Hematopoietic multipotent progenitor cell treated with erythropoietin and hydrocortisone succinate and interleukin-3 and kit ligand, for 4 days (in vitro differentiated cells): ENCODE measurements at regions not wholly inside any gene's neighbourhood (a gene's known extent, or its start where the extent isn't known, plus 50 kb on each side); places are given as distances from the start of the nearest gene placed in this dataset.

Experiments
- DNase-seq: peaks from one replicate; pipeline ENCODE4 v3.0.0-alpha.2; 2015

DNA sequence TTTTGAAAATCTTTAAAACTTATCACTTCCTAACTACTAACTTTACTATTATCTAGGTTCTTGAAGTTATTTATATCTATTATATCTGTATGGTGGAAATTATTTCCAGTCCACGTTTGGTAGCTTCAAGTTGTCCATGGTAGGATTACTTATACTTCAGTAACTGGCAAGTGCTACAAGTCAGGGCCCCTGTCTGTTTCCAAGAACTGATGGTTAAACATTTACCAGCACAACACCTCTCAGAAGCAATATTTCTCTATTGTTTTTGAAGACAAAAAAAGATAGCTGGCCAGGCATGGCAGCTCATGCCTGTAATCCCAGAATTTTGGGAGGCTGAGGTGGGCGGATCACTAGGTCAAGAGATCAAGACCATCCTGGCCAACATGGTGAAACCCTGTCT, 240.4 kb upstream of the RHOBTB1 start:
- no peak for DNase-seq

DNA sequence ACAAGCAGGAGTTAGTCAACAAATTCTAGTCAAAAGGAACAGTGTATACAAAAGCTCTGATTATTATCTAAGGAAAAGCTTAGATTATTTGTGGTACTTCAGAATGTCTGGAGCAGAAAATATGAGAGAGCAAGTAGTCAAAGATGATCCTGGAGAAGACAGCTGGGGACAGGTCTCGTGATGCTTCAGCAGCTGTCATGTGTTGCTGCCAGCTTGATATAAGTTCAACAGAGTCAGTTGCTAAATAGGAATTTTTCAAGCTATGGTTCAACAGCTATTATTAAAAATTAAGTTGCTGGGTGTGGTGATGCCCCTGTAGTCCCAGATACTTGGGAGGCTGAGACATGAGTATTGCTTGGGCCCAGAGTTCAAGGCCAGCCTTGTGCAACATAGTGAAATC, 240.0 kb upstream of the RHOBTB1 start:
- no peak for DNase-seq

DNA sequence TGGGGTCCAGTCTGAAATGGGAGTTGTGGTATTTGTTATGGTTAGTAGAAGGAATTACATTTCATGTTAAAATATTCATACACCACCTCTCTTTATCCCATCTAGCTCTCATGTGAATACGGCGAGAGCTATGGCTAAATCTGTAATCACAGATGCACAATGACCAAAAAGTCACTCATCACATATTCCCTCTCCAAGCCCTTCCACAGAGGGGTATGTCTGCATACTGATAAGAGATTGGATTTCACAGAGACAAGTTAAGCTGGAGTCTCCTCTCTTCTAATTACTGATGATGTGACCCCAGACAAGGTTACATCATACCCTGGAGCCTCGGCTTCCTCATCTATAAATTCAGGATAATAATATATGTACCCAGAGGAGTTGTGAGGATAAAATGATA, 237.8 kb upstream of the RHOBTB1 start:
- no peak for DNase-seq

GRCh38 chr10:61179771-61180170, 235.8 kb upstream of the RHOBTB1 start:
- no peak for DNase-seq

- no peak for DNase-seq
Observed at GRCh38 chr10:61176424-61176823, 232.4 kb upstream of the RHOBTB1 start.

DNA sequence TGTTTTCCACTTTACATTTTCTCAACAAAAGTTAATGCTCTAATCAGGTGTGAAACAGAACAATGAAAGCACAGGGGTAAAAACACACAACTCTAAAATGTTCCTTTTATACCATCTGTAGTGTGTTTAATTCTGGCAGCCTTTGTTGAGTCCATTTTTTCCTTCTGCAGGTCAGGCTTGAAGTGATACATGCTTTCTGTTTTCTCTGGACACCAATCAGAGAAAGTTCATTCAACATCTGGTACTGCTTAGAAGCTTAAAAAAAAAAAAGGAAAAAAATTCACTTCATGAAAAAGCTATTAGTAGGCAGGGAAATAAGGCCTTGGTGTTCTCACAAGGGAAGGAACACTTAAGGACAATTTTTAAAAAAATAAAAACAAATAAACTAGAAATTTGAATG, 231.3 kb upstream of the RHOBTB1 start:
- DNase-seq = no peak

- no peak for DNase-seq
Observed at GRCh38 chr10:61173450-61173849, 229.5 kb upstream of the RHOBTB1 start.

GRCh38 chr10:61172182-61172926, 228.4 kb upstream of the RHOBTB1 start:
- no peak for DNase-seq

GRCh38 chr10:61170594-61170993, 226.6 kb upstream of the RHOBTB1 start:
- no peak for DNase-seq

DNA sequence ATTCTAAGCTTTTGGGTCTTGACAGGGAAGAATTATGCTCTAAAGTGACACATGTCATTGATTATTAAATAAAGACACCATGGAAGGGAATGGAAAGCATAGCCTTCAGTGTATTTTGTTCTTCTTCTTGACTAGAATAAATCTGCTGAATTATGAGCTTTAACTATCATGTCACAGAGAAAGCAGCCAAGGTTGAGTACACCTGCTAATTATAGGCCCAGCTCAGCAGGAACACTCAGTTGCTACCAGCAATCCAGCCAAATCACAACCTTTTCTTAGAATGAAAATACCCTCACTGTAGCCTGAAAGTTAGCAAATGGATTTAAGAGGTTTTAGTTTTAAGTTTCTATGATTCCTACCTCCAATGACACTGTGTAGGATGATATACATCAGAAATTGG, 225.3 kb upstream of the RHOBTB1 start:
- DNase-seq = no peak

- DNase-seq = no peak
Observed at GRCh38 chr10:61166489-61166888, 222.5 kb upstream of the RHOBTB1 start.

DNA sequence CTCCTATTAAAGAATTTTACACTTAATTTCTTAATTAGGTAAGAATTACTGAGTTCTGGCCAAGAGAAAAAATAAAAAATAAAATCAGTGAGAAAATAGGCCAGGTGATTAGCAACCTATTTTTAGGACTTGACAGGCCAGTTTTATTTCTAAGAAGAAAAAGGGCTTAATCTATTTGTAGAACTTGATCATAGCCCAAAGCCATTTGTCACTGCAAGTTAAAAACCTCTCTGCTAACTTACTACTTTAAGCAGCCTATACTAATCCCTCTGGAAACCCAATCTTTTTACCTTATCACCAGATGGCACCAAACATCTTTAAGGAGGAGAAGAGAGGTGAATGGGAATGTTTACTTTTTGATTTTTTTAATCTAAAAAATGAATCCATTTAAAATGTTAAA, 222.1 kb upstream of the RHOBTB1 start:
- DNase-seq = no peak

DNA sequence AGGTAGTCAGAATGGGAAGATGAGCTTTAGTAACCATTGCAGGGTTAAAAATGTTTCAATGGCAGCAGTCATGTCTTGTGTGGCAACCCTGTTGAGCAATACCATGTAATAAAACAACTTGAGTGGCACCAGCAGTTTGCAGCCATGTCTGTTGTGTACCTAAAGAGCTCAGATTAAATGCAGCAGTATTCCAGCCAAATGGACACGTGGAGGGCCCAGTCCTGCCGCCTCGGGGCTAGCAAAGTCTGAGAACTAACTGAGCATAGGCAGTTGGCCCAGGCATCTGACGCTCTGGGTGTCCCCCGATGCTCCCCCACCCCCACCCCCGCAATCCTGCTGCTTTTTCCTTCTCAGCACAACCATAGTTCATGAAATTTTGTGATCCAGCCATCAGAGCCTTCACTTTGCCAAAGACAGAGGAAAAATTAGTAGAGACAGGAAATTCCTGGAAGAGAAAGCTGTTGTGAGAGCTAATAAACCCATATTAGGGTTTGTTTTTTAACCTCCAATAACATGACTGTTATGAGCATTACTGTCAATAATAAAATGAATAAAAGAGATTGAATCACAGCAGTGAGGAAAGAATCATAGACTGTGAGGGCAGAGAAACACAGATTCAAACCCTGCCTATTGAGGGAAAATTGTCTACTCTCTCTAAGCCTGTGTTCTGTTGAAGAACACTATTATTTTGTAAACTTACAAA, 220.6 kb upstream of the RHOBTB1 start:
- peak; percentile 41 for DNase-seq

DNA sequence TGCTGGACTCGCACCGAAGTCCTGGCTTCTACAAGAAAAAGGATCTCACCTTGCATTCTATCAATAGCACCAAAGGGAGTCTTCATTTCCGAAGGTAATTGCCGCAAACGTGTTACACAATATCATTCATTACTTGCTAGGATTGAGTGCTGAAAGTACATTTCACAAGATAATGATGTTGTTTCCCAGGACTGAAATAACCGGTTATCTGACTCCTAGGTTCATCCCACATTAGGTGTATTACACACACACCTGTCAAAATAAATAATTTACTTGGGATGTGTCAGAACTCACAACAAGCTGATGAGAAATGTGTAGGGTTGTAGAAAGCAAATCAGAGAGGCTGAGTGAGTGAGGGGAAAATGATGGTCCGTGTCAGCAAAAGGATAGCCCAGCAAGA, 219.4 kb upstream of the RHOBTB1 start:
- DNase-seq = no peak

DNA sequence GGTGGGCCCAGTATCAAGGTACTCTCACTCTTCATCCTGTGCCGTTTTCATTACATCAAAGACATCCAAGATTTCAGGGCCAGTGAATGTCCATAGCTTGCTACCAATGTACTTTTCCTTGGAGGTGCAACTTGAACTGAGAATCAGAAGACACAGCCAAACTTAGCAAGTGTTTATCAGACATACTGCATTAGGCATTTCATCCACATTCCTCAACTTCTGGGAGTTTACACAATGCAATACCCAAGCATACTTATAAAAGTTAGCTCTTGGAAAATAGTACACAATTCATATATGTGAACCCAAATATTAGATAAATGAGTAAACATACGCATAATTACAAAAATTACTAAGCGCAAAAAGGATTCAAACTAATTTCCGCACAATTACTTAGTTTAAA, 216.3 kb upstream of the RHOBTB1 start:
- no peak for DNase-seq

DNA sequence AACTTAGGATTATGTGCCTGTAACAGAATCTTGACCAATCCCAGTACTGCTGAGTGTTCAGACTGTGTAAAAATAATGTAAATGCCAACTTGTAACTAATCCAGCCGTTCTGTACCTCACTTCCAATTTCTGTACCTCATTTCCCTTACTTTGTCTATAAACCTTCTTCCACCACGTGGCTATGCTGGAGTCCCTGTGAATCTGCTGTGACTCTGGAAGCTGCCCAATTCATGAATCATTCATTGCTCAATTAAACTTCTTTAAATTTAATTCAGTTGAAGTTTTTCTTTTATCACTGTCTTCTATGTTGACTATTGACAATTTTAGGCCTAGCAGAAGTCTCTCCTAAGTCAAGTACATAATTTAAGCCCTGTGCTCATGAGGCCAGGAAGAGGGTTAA, 215.3 kb upstream of the RHOBTB1 start:
- DNase-seq = no peak

- DNase-seq = no peak
Observed at GRCh38 chr10:61157182-61157581, 213.2 kb upstream of the RHOBTB1 start.

DNA sequence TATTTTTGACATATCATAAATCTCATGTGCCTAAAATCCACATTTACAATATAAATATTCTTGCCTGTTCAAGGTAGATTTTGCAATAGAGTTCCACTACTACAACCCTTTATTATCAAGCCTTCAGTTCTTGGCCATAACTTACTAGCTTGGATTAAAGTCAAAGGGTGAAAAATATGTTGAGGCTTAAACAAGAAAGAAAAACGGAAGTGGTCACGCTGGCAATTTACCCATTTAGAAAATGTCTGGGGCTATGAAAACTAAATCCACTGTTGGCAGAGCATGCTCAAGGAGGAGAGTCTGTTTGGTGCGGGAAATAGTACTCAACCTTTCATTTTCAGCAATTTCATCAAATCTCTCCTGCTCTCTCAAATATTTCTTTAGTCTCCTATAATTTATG, 209.8 kb upstream of the RHOBTB1 start:
- peak; percentile 20 for DNase-seq

- no peak for DNase-seq
Observed at GRCh38 chr10:61151059-61151458, 207.1 kb upstream of the RHOBTB1 start.

GRCh38 chr10:61148451-61148850, 204.5 kb upstream of the RHOBTB1 start:
- no peak for DNase-seq

- DNase-seq = no peak
Observed at GRCh38 chr10:61142987-61143386, 199.0 kb upstream of the RHOBTB1 start.

DNA sequence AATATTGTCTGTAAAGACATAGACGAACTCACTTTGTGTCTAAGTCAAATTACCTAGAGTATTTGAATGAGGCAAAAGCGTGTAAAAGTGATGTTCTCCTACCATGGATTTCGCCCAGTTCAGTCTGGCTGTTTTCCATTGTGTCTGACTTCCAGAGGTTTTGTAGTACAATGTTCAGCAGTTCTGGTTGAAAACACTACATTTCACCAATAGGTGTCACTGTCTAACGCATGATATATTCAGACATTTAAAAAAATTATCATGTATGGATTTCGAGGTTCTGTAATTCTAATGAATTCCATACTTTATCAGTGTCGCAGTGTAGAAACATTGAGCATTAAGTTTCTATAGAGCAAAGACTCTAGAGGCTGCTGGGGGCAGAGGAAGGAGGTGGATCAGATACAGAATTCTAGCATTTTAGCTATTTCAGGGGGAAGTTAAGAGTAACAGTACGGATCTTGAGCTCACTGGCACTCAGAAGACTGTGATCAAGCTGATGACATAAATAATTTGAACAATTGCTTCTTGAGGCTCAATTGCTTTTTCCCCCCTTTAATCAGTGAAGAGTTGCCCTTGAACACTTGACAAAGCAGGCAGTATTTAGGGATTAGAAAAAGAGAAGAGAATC, 196.9 kb upstream of the RHOBTB1 start:
- DNase-seq = peak; percentile 77

GRCh38 chr10:61139592-61139953, 195.6 kb upstream of the RHOBTB1 start:
- DNase-seq = no peak
